Spleen (tissue), 11 donors: ENCODE measurements at regions not wholly inside any gene's neighbourhood (a gene's known extent, or its start where the extent isn't known, plus 50 kb on each side); places are given as distances from the start of the nearest gene placed in this dataset.

ENCODE experiments used
- DNase-seq: peaks from one replicate; pipeline ENCODE4 v3.0.0-alpha.2; 2020
- H3K27ac ChIP-seq, 8 donors: fragments of 200-600 bp; sonication (generic) in 7 of 8; 1 replicate in 4 of 8; 2 replicates in 4 of 8; pipeline versions ENCODE4 v1.5.0 to v1.8.0; 2016 to 2021; ENCODE audit warnings: inconsistent platforms in 4 of 8, mild to moderate bottlenecking in 4 of 8, moderate library complexity in 1 of 8
- H3K27me3 ChIP-seq, 7 donors: fragments of 200-600 bp; sonication (generic) in 6 of 7; replicated peaks in 1 of 7; 1 replicate in 4 of 7; 2 replicates in 3 of 7; pipeline versions ENCODE4 v1.5.0 to v1.8.0; 2016 to 2021; ENCODE audit warnings: inconsistent platforms in 3 of 7, mild to moderate bottlenecking in 1 of 7
- H3K36me3 ChIP-seq, 6 donors: fragments of 200-600 bp; sonication (generic) in 5 of 6; 1 replicate in 4 of 6; 2 replicates in 2 of 6; pipeline versions ENCODE4 v1.5.0 to v1.8.0; 2016 to 2021; ENCODE audit warnings: inconsistent platforms in 2 of 6
- H3K4me1 ChIP-seq, 6 donors: fragments of 200-600 bp; sonication (generic) in 5 of 6; 1 replicate in 3 of 6; 2 replicates in 3 of 6; pipeline versions ENCODE4 v1.5.0 to v1.8.0; 2016 to 2021; ENCODE audit warnings: inconsistent platforms in 3 of 6
- H3K4me3 ChIP-seq, 8 donors: fragments of 200-600 bp; sonication (generic) in 7 of 8; 1 replicate in 4 of 8; 2 replicates in 4 of 8; pipeline versions ENCODE4 v1.5.0 to v1.8.0; 2016 to 2021; ENCODE audit warnings: inconsistent platforms in 4 of 8, mild to moderate bottlenecking in 4 of 8, moderate library complexity in 2 of 8
- H3K9me3 ChIP-seq, 8 donors: fragments of 200-600 bp; sonication (generic) in 7 of 8; 1 replicate in 4 of 8; 2 replicates in 4 of 8; pipeline versions ENCODE4 v1.5.0 to v1.8.0; 2016 to 2021; ENCODE audit warnings: inconsistent platforms in 4 of 8
- POLR2A ChIP-seq, 3 donors: fragments of 450-650 bp; IDR thresholded peaks; one replicate each; pipeline ENCODE4 v1.5.1; 2017; ENCODE audit warnings: antibody characterized with exemption in 3 of 3, mild to moderate bottlenecking in 1 of 3
- POLR2AphosphoS5 ChIP-seq, 3 donors: sonication (generic); formaldehyde crosslinking; IDR thresholded peaks; one replicate each; pipeline ENCODE4 v1.5.1; 2017; ENCODE audit warnings: antibody characterized with exemption in 3 of 3
- WGBS, 5 donors: extraction: QIAGEN DNeasy Blood & Tissue Kit in 3 of 5; methylation state at CpG; one replicate each; pipeline versions ENCODE4 v1.1.5 to v1.1.7; 2013 to 2018; 5-methylcytosine and 5-hydroxymethylcytosine counted together
- intact Hi-C: fragments of 100-400 bp; cut with DNase I; formaldehyde crosslinking; loops from one replicate; pipeline ENCODE4 v1.15.0; 2023; ENCODE audit warnings: low total_unique reads
- TF ChIP-seq, protein P1 (sequence below), 11 experiments: fragments of 200-600 bp in 7 of 11; fragments of 450-650 bp in 4 of 11; sonication (generic) in 4 of 11; IDR thresholded peaks in 8 of 11; conservative IDR thresholded peaks in 3 of 11; 1 replicate in 7 of 11; 2 replicates in 4 of 11; pipeline versions ENCODE4 v1.4.0 to v1.8.0; 2016 to 2021; ENCODE audit warnings: antibody characterized with exemption in 11 of 11, inconsistent platforms in 4 of 11, mild to moderate bottlenecking in 1 of 11
- donor health status: healthy with polysubstance abuse.
- donor health status: DM: no; HTN: no; CAD: no; lungs with moderate emphysema.
- donor health status: DM: no; HTN: no; CAD: no.
- donor health status: Bipolar disorder and iron deficiency.
- donor health status: healthy.
- donor health status: DM: no; HTN: no; CAD: no.
- donor health status: DM: yes; HTN: yes; CAD: no.

GRCh38 chr2:82256983-82257632 is 1952.6 kb upstream of the LRRTM1 start:
- Histone ChIP-seq H3K4me1 (no peaks in the 10 kb centered on the region), H3K9me3 (peaks cover 0 to 59% (median 33%) of the 10 kb centered on the region in 8 donors), H3K36me3 (no peaks in the 10 kb centered on the region), H3K27ac (no peak overlapping the region), H3K4me3 (no peak overlapping the region), H3K27me3 (no peaks in the 10 kb centered on the region)
- DNase-seq = peak; percentile 48
- WGBS, 5 donors = 90 to 96% (median 93%) methylated on average over 10 to 11 of the region's 11 CpGs
- intact Hi-C loops = no loop called here
- no peak for TF ChIP-seq POLR2AphosphoS5 (IDR thresholded peaks at IDR 0.05)
- TF ChIP-seq, protein P1, sequence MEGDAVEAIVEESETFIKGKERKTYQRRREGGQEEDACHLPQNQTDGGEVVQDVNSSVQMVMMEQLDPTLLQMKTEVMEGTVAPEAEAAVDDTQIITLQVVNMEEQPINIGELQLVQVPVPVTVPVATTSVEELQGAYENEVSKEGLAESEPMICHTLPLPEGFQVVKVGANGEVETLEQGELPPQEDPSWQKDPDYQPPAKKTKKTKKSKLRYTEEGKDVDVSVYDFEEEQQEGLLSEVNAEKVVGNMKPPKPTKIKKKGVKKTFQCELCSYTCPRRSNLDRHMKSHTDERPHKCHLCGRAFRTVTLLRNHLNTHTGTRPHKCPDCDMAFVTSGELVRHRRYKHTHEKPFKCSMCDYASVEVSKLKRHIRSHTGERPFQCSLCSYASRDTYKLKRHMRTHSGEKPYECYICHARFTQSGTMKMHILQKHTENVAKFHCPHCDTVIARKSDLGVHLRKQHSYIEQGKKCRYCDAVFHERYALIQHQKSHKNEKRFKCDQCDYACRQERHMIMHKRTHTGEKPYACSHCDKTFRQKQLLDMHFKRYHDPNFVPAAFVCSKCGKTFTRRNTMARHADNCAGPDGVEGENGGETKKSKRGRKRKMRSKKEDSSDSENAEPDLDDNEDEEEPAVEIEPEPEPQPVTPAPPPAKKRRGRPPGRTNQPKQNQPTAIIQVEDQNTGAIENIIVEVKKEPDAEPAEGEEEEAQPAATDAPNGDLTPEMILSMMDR (IDR thresholded peaks at IDR 0.05 in 8 of 11, conservative IDR thresholded peaks at IDR 0.05 in 3 of 11) = no peak
- TF ChIP-seq POLR2A (IDR thresholded peaks at IDR 0.05) = no peak

DNA sequence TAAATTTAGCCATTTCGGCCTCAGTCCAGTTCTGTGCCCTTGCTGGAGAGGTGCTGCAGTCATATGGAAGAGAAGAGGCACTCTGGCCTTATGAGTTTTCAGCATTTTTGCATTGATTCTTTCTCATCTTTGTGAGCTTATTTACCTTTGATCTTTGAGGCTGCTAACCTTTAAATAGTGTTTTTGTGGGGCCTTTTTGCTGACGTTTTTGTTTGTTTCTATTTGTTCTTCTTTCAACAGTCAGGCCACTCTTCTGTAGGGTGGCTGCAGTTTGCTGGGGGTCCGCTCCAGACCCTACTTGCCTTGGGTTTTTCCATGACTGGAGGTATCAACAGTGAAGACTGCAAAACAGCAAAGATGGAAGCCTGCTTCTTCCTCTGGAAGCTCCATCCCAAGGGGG is 1951.7 kb upstream of the LRRTM1 start:
- Histone ChIP-seq H3K4me1 (no peaks in the 10 kb centered on the region), H3K36me3 (no peaks in the 10 kb centered on the region), H3K9me3 (peaks cover 0 to 67% (median 38%) of the 10 kb centered on the region in 8 donors), H3K27me3 (no peaks in the 10 kb centered on the region), H3K27ac (no peak overlapping the region), H3K4me3 (no peak overlapping the region)
- intact Hi-C loops = no loop called here
- DNase-seq = no peak
- 69 to 84% (median 75%) methylated on average over 3 of the region's 3 CpGs for WGBS, 5 donors
- TF ChIP-seq, protein P1 (IDR thresholded peaks at IDR 0.05 in 8 of 11, conservative IDR thresholded peaks at IDR 0.05 in 3 of 11) = no peak
- TF ChIP-seq POLR2A (IDR thresholded peaks at IDR 0.05) (no peak), POLR2AphosphoS5 (IDR thresholded peaks at IDR 0.05) (no peak)

DNA sequence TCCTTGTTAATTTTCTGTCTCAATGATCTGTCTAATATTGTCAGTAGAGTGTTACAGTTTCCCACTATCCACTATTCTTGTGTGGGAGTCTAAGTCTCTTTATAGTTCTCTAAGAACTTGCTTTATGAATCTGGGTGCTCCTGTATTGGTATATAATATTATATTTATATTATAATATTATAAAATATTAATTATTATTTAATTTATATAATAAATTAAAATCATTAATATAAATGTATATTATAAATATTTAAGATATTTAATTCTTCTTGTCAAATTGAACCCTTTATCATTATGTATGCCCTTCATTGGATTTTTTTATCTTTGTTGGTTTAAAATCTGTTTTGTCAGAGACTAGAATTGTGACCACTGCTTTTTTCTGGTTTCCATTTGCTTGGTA is 1950.2 kb upstream of the LRRTM1 start:
- Histone ChIP-seq H3K36me3 (no peaks in the 10 kb centered on the region), H3K4me1 (no peaks in the 10 kb centered on the region), H3K9me3 (peaks cover 0 to 70% (median 41%) of the 10 kb centered on the region in 8 donors), H3K4me3 (no peak overlapping the region), H3K27me3 (no peaks in the 10 kb centered on the region), H3K27ac (no peak overlapping the region)
- DNase-seq = no peak
- intact Hi-C loops = no loop called here
- TF ChIP-seq POLR2AphosphoS5 (IDR thresholded peaks at IDR 0.05) (no peak), POLR2A (IDR thresholded peaks at IDR 0.05) (no peak)
- TF ChIP-seq, protein P1 (IDR thresholded peaks at IDR 0.05 in 8 of 11, conservative IDR thresholded peaks at IDR 0.05 in 3 of 11) = no peak

- TF ChIP-seq POLR2A (IDR thresholded peaks at IDR 0.05) (no peak), POLR2AphosphoS5 (IDR thresholded peaks at IDR 0.05) (no peak)
- TF ChIP-seq, protein P1 (IDR thresholded peaks at IDR 0.05 in 8 of 11, conservative IDR thresholded peaks at IDR 0.05 in 3 of 11) = no peak
These were observed 1941.7 kb upstream of the LRRTM1 start for GRCh38 chr2:82246220-82246775.

More at GRCh38 chr2:82246220-82246775, 1941.7 kb upstream of the LRRTM1 start:
- no peaks in the 10 kb centered on the region for H3K27me3 ChIP-seq
- WGBS, 5 donors = 71 to 89% (median 79%) methylated on average over 1 of the region's 1 CpG
- no peaks in the 10 kb centered on the region for H3K36me3 ChIP-seq
- peaks cover 0 to 53% (median 25%) of the 10 kb centered on the region in 8 donors for H3K9me3 ChIP-seq
- no peak overlapping the region for H3K4me3 ChIP-seq
- intact Hi-C loops = no loop called here
- no peaks in the 10 kb centered on the region for H3K4me1 ChIP-seq
- DNase-seq = no peak
- no peak overlapping the region for H3K27ac ChIP-seq
